ENCODE measurements at regions not wholly inside any gene's neighbourhood (a gene's known extent, or its start where the extent isn't known, plus 50 kb on each side); places are given as distances from the start of the nearest gene placed in this dataset.

DNA sequence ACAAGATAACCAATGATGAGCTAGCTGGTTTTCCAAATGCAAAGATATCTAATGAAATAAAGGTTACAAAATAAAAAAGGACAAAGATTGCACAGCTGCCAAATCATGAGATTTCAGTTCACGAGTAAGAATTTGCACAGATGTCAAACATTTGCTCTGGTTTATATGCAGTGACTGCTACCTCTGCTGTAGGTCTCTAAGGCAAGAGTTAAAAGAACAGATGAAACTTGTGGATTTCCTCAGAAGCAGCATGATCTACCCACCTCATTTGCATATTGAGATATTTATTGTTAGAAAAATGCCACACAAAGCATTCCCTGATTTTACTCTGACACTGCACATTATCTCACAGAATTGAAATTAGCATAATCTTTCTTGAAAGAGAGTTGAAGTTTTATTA is 763.2 kb upstream of the ZEB2 start:
- H3K36me3 ChIP-seq (ENCODE audit: insufficient read depth, low read length, poor library complexity, severe bottlenecking) = no peaks in the 10 kb centered on the region
- no peaks in the 10 kb centered on the region for H3K27me3 ChIP-seq (replicated peaks; ENCODE audit: insufficient read depth, low read depth, low read length, poor library complexity)
- TF ChIP-seq, protein P1, sequence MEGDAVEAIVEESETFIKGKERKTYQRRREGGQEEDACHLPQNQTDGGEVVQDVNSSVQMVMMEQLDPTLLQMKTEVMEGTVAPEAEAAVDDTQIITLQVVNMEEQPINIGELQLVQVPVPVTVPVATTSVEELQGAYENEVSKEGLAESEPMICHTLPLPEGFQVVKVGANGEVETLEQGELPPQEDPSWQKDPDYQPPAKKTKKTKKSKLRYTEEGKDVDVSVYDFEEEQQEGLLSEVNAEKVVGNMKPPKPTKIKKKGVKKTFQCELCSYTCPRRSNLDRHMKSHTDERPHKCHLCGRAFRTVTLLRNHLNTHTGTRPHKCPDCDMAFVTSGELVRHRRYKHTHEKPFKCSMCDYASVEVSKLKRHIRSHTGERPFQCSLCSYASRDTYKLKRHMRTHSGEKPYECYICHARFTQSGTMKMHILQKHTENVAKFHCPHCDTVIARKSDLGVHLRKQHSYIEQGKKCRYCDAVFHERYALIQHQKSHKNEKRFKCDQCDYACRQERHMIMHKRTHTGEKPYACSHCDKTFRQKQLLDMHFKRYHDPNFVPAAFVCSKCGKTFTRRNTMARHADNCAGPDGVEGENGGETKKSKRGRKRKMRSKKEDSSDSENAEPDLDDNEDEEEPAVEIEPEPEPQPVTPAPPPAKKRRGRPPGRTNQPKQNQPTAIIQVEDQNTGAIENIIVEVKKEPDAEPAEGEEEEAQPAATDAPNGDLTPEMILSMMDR (conservative IDR thresholded peaks at IDR 0.05; ENCODE audit: low read depth, low read length) = no peak
- no peak for TF ChIP-seq EZH2 (IDR thresholded peaks at IDR 0.05; ENCODE audit: borderline replicate concordance, low read depth, low read length, poor library complexity, severe bottlenecking)
- H3K4me1 ChIP-seq (ENCODE audit: insufficient read depth, low read length, poor library complexity, severe bottlenecking) = peaks cover 8% of the 10 kb centered on the region
- POLR2A ChIA-PET (ENCODE audit: low non-redundant PET) = no interaction called here
- no peak overlapping the region for H3K27ac ChIP-seq (ENCODE audit: low read depth, low read length, poor library complexity, severe bottlenecking)
- DNase-seq (ENCODE audit: low spot score) = peak; percentile 36
- no peaks in the 10 kb centered on the region for H3K9me3 ChIP-seq (ENCODE audit: low read depth, low read length, poor library complexity, severe bottlenecking)
- CTCF ChIA-PET = no interaction called here
- BruUV-seq (replicated peaks) = no TSS peak
- intact Hi-C loops (cut with micrococcal nuclease; ENCODE audit: unreplicated experiment) = no loop called here
- no peak overlapping the region for H3K4me3 ChIP-seq (ENCODE audit: low read depth, low read length, poor library complexity, severe bottlenecking)

DNA sequence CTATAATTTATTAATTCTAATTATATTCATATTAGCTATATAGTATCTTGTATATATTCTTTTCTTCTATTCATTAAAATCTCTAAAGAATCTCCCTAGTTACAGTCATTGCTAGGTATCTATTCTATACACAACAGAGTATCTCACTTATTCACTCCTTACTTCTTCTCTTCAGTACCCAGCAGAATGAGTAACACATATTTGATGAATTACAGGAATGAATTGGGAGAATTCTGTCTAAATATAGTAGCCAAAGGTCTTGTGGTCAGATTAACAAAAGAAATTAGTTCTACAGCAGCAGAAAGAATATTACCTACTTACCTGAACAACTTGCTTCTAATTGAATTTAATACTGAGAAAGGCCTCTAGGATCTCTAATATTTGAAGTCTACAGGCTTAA is 758.0 kb upstream of the ZEB2 start:
- no TSS peak for BruUV-seq (replicated peaks)
- Histone ChIP-seq H3K36me3 (ENCODE audit: insufficient read depth, low read length, poor library complexity, severe bottlenecking) (no peaks in the 10 kb centered on the region), H3K27me3 (replicated peaks; ENCODE audit: insufficient read depth, low read depth, low read length, poor library complexity) (no peaks in the 10 kb centered on the region), H3K4me3 (ENCODE audit: low read depth, low read length, poor library complexity, severe bottlenecking) (no peak overlapping the region), H3K9me3 (ENCODE audit: low read depth, low read length, poor library complexity, severe bottlenecking) (peaks cover 9% of the 10 kb centered on the region), H3K27ac (ENCODE audit: low read depth, low read length, poor library complexity, severe bottlenecking) (no peak overlapping the region), H3K4me1 (ENCODE audit: insufficient read depth, low read length, poor library complexity, severe bottlenecking) (peaks cover 2% of the 10 kb centered on the region)
- no peak for TF ChIP-seq EZH2 (IDR thresholded peaks at IDR 0.05; ENCODE audit: borderline replicate concordance, low read depth, low read length, poor library complexity, severe bottlenecking)
- TF ChIP-seq, protein P1 (conservative IDR thresholded peaks at IDR 0.05; ENCODE audit: low read depth, low read length) = no peak
- ChIA-PET POLR2A (ENCODE audit: low non-redundant PET) (no interaction called here), CTCF (no interaction called here)
- DNase-seq (ENCODE audit: low spot score) = no peak
- intact Hi-C loops (cut with micrococcal nuclease; ENCODE audit: unreplicated experiment) = no loop called here

DNA sequence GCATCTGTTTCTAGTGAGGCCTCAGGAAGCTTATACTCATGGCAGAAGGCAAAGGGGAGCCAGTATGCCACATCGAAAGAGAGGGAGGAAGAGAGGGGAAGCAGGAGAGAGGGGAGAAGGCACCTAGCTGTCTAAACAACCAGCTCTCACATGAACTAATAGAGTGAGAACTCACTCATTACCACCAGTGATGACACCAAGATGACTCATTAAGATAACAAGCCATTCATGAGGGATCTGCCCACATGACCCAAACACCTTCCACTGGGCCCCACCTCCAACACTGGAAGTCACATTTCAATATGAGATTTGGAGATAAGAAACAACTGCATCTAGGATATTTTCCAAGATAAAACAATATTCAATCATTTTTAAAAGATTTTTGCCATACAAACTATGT is 753.9 kb upstream of the ZEB2 start:
- peaks cover 16% of the 10 kb centered on the region for H3K9me3 ChIP-seq (ENCODE audit: low read depth, low read length, poor library complexity, severe bottlenecking)
- no peak overlapping the region for H3K27ac ChIP-seq (ENCODE audit: low read depth, low read length, poor library complexity, severe bottlenecking)
- no TSS peak for BruUV-seq (replicated peaks)
- no peak overlapping the region for H3K4me3 ChIP-seq (ENCODE audit: low read depth, low read length, poor library complexity, severe bottlenecking)
- H3K36me3 ChIP-seq (ENCODE audit: insufficient read depth, low read length, poor library complexity, severe bottlenecking) = no peaks in the 10 kb centered on the region
- TF ChIP-seq, protein P1 (conservative IDR thresholded peaks at IDR 0.05; ENCODE audit: low read depth, low read length) = no peak
- TF ChIP-seq EZH2 (IDR thresholded peaks at IDR 0.05; ENCODE audit: borderline replicate concordance, low read depth, low read length, poor library complexity, severe bottlenecking) = no peak
- DNase-seq (ENCODE audit: low spot score) = no peak
- H3K4me1 ChIP-seq (ENCODE audit: insufficient read depth, low read length, poor library complexity, severe bottlenecking) = no peaks in the 10 kb centered on the region
- CTCF ChIA-PET = no interaction called here
- intact Hi-C loops (cut with micrococcal nuclease; ENCODE audit: unreplicated experiment) = no loop called here
- no peaks in the 10 kb centered on the region for H3K27me3 ChIP-seq (replicated peaks; ENCODE audit: insufficient read depth, low read depth, low read length, poor library complexity)
- POLR2A ChIA-PET (ENCODE audit: low non-redundant PET) = no interaction called here
